ENCODE measurements at regions not wholly inside any gene's neighbourhood (a gene's known extent, or its start where the extent isn't known, plus 50 kb on each side); places are given as distances from the start of the nearest gene placed in this dataset.
"Not testable (repeated sequence)": the region's sequence is repeated elsewhere in the genome, so short reads cannot be mapped to it uniquely, and the experiment has no call there.

- no peak for DNase-seq (ENCODE audit: low read depth in 2 of 2)
These were observed 359.6 kb upstream of the CCL2 start for GRCh38 chr17:33895491-33895890.

- DNase-seq (ENCODE audit: low read depth in 2 of 2), result no peak
These were observed 358.8 kb upstream of the CCL2 start for GRCh38 chr17:33896263-33896662.

- no peak for DNase-seq (ENCODE audit: low read depth in 2 of 2)
These were observed 354.0 kb upstream of the CCL2 start for GRCh38 chr17:33901085-33901484.

GRCh38 chr17:33902901-33903449 lies 352.1 kb upstream of the CCL2 start:
- no peak for DNase-seq (ENCODE audit: low read depth in 2 of 2)

GRCh38 chr17:33904476-33904875 lies 350.6 kb upstream of the CCL2 start:
- no peak for DNase-seq (ENCODE audit: low read depth in 2 of 2)

- no peak for DNase-seq (ENCODE audit: low read depth in 2 of 2)
These were observed 349.7 kb upstream of the CCL2 start for GRCh38 chr17:33905338-33905800.

- DNase-seq (ENCODE audit: low read depth in 2 of 2), result no peak
These were observed 346.6 kb upstream of the CCL2 start for GRCh38 chr17:33908363-33909064.

GRCh38 chr17:33910200-33910857 lies 344.8 kb upstream of the CCL2 start:
- DNase-seq (ENCODE audit: low read depth in 2 of 2), result no peak

GRCh38 chr17:33914125-33914524 lies 341.0 kb upstream of the CCL2 start:
- no peak for DNase-seq (ENCODE audit: low read depth in 2 of 2)

GRCh38 chr17:33922971-33923370 lies 332.1 kb upstream of the CCL2 start:
- no peak for DNase-seq (ENCODE audit: low read depth in 2 of 2)

GRCh38 chr17:33924104-33924503 lies 331.0 kb upstream of the CCL2 start:
- DNase-seq (ENCODE audit: low read depth in 2 of 2), result no peak

GRCh38 chr17:33925649-33926048 lies 329.4 kb upstream of the CCL2 start:
- no peak for DNase-seq (ENCODE audit: low read depth in 2 of 2)

GRCh38 chr17:33927732-33928133 lies 327.4 kb upstream of the CCL2 start:
- no peak for DNase-seq (ENCODE audit: low read depth in 2 of 2)

GRCh38 chr17:33929181-33929724 lies 325.8 kb upstream of the CCL2 start:
- DNase-seq (ENCODE audit: low read depth in 2 of 2), result no peak

- DNase-seq (ENCODE audit: low read depth in 2 of 2), result not testable (repeated sequence)
These were observed 323.8 kb upstream of the CCL2 start for GRCh38 chr17:33931148-33931814.

- no peak for DNase-seq (ENCODE audit: low read depth in 2 of 2)
These were observed 322.1 kb upstream of the CCL2 start for GRCh38 chr17:33932996-33933395.

GRCh38 chr17:33933576-33933975 lies 321.5 kb upstream of the CCL2 start:
- no peak for DNase-seq (ENCODE audit: low read depth in 2 of 2)

GRCh38 chr17:33934696-33935095 lies 320.4 kb upstream of the CCL2 start:
- DNase-seq (ENCODE audit: low read depth in 2 of 2), result no peak

- no peak for DNase-seq (ENCODE audit: low read depth in 2 of 2)
These were observed 319.3 kb upstream of the CCL2 start for GRCh38 chr17:33935822-33936221.

- DNase-seq (ENCODE audit: low read depth in 2 of 2), result no peak
These were observed 318.3 kb upstream of the CCL2 start for GRCh38 chr17:33936764-33937163.

- DNase-seq (ENCODE audit: low read depth in 2 of 2), result no peak
These were observed 315.1 kb upstream of the CCL2 start for GRCh38 chr17:33939959-33940358.

GRCh38 chr17:33940769-33941370 lies 314.2 kb upstream of the CCL2 start:
- DNase-seq (ENCODE audit: low read depth in 2 of 2), result no peak

Data from stimulated activated CD4-positive, alpha-beta T cell treated with anti-CD3 and anti-CD28 coated beads, Interleukin-1b, Interleukin-23, amount 100 ng/mL, for 1 hour (primary cell).